OCI-LY7 (cell line): ENCODE measurements at regions not wholly inside any gene's neighbourhood (a gene's known extent, or its start where the extent isn't known, plus 50 kb on each side); places are given as distances from the start of the nearest gene placed in this dataset.

ENCODE experiments used
- BruUV-seq: library from RNA; stranded (reverse); fragments of 400-500 nt; replicated peaks from 2 replicates; lab custom pipeline; 2021; lab: Mats Ljungman, UMichigan
- CTCF ChIA-PET: fragments of 300-600 bp; sonication (Branson Sonifier 250); formaldehyde crosslinking; loops from one replicate; lab custom pipeline; 2022; ENCODE audit warnings: antibody characterized with exemption; ENCODE audit not compliant: unreplicated experiment; lab: Charles Lee
- POLR2A ChIA-PET: fragments of 300-600 bp; sonication (Branson Sonifier 250); formaldehyde crosslinking; loops from one replicate; lab custom pipeline; 2022; ENCODE audit warnings: antibody characterized with exemption; lab: Charles Lee
- DNase-seq: peaks from one replicate; pipeline ENCODE4 v3.0.0-alpha.2; 2015; ENCODE audit warnings: low spot score
- H2AFZ ChIP-seq: fragments of 200-600 bp; sonication (generic), shearing (Covaris generic); 2 replicates; pipeline ENCODE4 v1.6.1; 2014; ENCODE audit warnings: mild to moderate bottlenecking, antibody characterized with exemption, low read length, moderate library complexity
- H3K27ac ChIP-seq: fragments of 200-600 bp; sonication (generic); 2 replicates; pipeline ENCODE4 v1.5.1; 2014; ENCODE audit warnings: mixed run types, low read depth, mild to moderate bottlenecking, moderate library complexity, low read length, inconsistent platforms; ENCODE audit not compliant: poor library complexity, severe bottlenecking
- H3K36me3 ChIP-seq: fragments of 200-600 bp; sonication (generic); 2 replicates; pipeline ENCODE4 v1.6.1; 2014; ENCODE audit warnings: mild to moderate bottlenecking, antibody characterized with exemption, low read length, moderate library complexity, mixed read lengths; ENCODE audit not compliant: insufficient read depth
- H3K4me1 ChIP-seq: fragments of 200-600 bp; sonication (generic); 2 replicates; pipeline ENCODE4 v1.5.1; 2014; ENCODE audit warnings: mild to moderate bottlenecking, low read length; ENCODE audit not compliant: insufficient read depth, poor library complexity, severe bottlenecking
- H3K4me2 ChIP-seq: fragments of 200-600 bp; sonication (generic); 2 replicates; pipeline ENCODE4 v1.6.1; 2014; ENCODE audit warnings: mild to moderate bottlenecking, low read length
- H3K4me3 ChIP-seq: fragments of 200-600 bp; sonication (generic); 2 replicates; pipeline ENCODE4 v1.5.1; 2014; ENCODE audit warnings: mild to moderate bottlenecking, low read depth, low read length; ENCODE audit not compliant: poor library complexity, severe bottlenecking
- H3K79me2 ChIP-seq: fragments of 200-600 bp; sonication (generic); 2 replicates; pipeline ENCODE4 v1.6.1; 2016; ENCODE audit warnings: low read depth, mild to moderate bottlenecking, low read length, moderate library complexity, mixed read lengths; ENCODE audit not compliant: insufficient read depth
- H3K9me2 ChIP-seq: fragments of 200-600 bp; sonication (generic); 2 replicates; pipeline ENCODE4 v1.6.1; 2016; ENCODE audit warnings: mild to moderate bottlenecking, low read length, mixed read lengths; ENCODE audit not compliant: insufficient read depth
- H3K9me3 ChIP-seq: fragments of 200-600 bp; sonication (generic); 2 replicates; pipeline ENCODE4 v1.6.1; 2014; ENCODE audit warnings: mild to moderate bottlenecking, mixed run types, low read length, mixed read lengths
- H4K20me1 ChIP-seq: fragments of 200-600 bp; sonication (generic); 2 replicates; pipeline ENCODE4 v1.6.1; 2014; ENCODE audit warnings: mild to moderate bottlenecking, antibody characterized with exemption, low read length, moderate library complexity, mixed read lengths; ENCODE audit not compliant: insufficient read depth
- EZH2phosphoT487 ChIP-seq: fragments of 200-600 bp; sonication (generic); IDR thresholded peaks from 2 replicates; pipeline ENCODE4 v1.6.1; 2018; ENCODE audit warnings: low read depth, borderline replicate concordance, mild to moderate bottlenecking, mixed run types, antibody characterized with exemption, low read length, moderate library complexity, mixed read lengths
- intact Hi-C: fragments of 100-400 bp; cut with micrococcal nuclease; formaldehyde crosslinking; loops from one replicate; pipeline ENCODE4 v1.10.0; 2022; ENCODE audit not compliant: unreplicated experiment
- TF ChIP-seq, protein P1 (sequence below): fragments of 200-600 bp; sonication (generic); conservative IDR thresholded peaks from 2 replicates; pipeline ENCODE4 v1.5.1; 2014; ENCODE audit warnings: mild to moderate bottlenecking, antibody characterized with exemption, low read length, moderate library complexity, mixed read lengths

DNA sequence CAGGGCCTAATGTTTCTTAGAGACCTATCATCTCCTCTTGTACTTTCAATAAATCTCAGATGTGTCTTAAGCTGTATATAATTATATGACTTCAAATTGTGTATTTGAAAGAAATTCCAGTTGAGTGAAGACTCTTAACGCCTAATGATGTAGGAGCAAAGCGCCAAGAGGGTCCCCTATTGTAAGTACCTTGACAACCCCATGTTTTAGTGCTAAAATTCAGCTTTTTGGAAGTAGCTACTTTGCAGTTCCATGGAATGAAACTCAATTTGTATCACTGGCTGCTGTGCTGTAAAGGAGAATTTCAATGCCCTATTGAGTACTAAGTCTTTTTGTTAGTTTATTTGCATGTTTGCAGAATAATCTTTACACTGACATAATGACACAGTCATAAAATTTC is 1826.6 kb upstream of the AGA start:
- Histone ChIP-seq H3K9me2 (no peaks in the 10 kb centered on the region), H3K4me3 (no peak overlapping the region), H3K79me2 (no peaks in the 10 kb centered on the region), H3K9me3 (no peaks in the 10 kb centered on the region), H3K36me3 (no peaks in the 10 kb centered on the region), H2AFZ (no peak overlapping the region), H3K27ac (no peak overlapping the region), H4K20me1 (no peaks in the 10 kb centered on the region), H3K4me1 (no peaks in the 10 kb centered on the region), H3K4me2 (no peak overlapping the region)
- ChIA-PET CTCF (no interaction called here), POLR2A (no interaction called here)
- intact Hi-C loops = no loop called here
- BruUV-seq = no TSS peak
- no peak for DNase-seq
- TF ChIP-seq, protein P1, sequence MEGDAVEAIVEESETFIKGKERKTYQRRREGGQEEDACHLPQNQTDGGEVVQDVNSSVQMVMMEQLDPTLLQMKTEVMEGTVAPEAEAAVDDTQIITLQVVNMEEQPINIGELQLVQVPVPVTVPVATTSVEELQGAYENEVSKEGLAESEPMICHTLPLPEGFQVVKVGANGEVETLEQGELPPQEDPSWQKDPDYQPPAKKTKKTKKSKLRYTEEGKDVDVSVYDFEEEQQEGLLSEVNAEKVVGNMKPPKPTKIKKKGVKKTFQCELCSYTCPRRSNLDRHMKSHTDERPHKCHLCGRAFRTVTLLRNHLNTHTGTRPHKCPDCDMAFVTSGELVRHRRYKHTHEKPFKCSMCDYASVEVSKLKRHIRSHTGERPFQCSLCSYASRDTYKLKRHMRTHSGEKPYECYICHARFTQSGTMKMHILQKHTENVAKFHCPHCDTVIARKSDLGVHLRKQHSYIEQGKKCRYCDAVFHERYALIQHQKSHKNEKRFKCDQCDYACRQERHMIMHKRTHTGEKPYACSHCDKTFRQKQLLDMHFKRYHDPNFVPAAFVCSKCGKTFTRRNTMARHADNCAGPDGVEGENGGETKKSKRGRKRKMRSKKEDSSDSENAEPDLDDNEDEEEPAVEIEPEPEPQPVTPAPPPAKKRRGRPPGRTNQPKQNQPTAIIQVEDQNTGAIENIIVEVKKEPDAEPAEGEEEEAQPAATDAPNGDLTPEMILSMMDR = no peak
- TF ChIP-seq EZH2phosphoT487 = no peak

DNA sequence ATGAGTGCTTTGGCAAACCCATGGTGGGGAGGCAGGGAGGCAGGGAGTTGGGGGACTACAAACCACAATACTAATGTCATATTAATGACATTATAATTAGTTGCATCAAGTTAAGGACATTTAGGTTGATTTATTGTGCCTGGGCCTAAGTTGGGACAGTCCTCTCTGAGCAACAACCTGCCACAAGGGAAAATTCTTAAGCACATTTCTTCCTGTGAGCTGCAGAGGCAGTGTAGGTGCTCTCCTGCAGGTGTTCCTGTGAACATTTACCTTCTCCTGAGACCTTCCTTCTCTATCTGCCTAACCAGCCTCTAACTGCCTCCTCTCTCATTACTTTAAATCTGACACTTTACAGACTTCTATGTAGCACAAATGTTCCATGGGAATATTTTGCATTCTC is 1830.0 kb upstream of the AGA start:
- H3K4me3 ChIP-seq = no peak overlapping the region
- H3K27ac ChIP-seq = no peak overlapping the region
- intact Hi-C loops = no loop called here
- H4K20me1 ChIP-seq = no peaks in the 10 kb centered on the region
- DNase-seq = no peak
- no peak overlapping the region for H3K4me2 ChIP-seq
- CTCF ChIA-PET = no interaction called here
- BruUV-seq = no TSS peak
- H2AFZ ChIP-seq = no peak overlapping the region
- no peaks in the 10 kb centered on the region for H3K9me2 ChIP-seq
- no peaks in the 10 kb centered on the region for H3K79me2 ChIP-seq
- H3K4me1 ChIP-seq = no peaks in the 10 kb centered on the region
- H3K9me3 ChIP-seq = no peaks in the 10 kb centered on the region
- H3K36me3 ChIP-seq = no peaks in the 10 kb centered on the region
- TF ChIP-seq, protein P1 = no peak
- no peak for TF ChIP-seq EZH2phosphoT487
- POLR2A ChIA-PET = interaction anchor here (0.5 kb wide), 1 partner anchor 82 kb away, joined by 3 read pairs; no protein-coding TSS in a partner anchor

DNA sequence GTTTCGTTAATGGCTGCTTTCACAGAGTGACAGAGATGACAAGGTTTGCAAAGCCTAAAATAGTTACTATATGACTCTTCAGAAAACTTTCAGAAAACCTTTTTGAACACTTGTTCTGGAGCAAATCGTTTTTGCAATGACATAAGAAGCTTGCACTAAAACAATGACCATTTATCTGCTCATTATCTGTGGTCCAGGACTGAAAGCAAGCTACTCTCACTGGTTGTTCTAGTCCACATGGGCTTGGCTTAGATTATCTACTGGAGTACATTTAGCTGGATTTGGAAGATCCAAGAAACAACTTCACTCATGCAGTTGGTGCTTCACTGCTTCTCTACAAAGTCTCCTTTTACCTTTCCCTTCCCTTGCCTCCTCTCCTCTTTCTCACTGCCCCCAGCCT is 1836.4 kb upstream of the AGA start:
- Histone ChIP-seq H3K9me3 (no peaks in the 10 kb centered on the region), H3K4me3 (no peak overlapping the region), H3K36me3 (no peaks in the 10 kb centered on the region), H3K27ac (no peak overlapping the region), H3K9me2 (no peaks in the 10 kb centered on the region), H3K4me2 (no peak overlapping the region), H3K79me2 (no peaks in the 10 kb centered on the region), H4K20me1 (no peaks in the 10 kb centered on the region), H3K4me1 (no peaks in the 10 kb centered on the region), H2AFZ (no peak overlapping the region; the same call in 1 of the 2 replicates)
- TF ChIP-seq EZH2phosphoT487 = no peak
- TF ChIP-seq, protein P1 = no peak
- BruUV-seq = no TSS peak
- DNase-seq = no peak
- POLR2A ChIA-PET = no interaction called here
- intact Hi-C loops = no loop called here
- CTCF ChIA-PET = no interaction called here
